ENCODE measurements at regions not wholly inside any gene's neighbourhood (a gene's known extent, or its start where the extent isn't known, plus 50 kb on each side); places are given as distances from the start of the nearest gene placed in this dataset.
"Not testable (repeated sequence)": the region's sequence is repeated elsewhere in the genome, so short reads cannot be mapped to it uniquely, and the experiment has no call there.

- Histone ChIP-seq H3K27me3 (no peaks in the 10 kb centered on the region), H3K4me3 (no peak overlapping the region), H3K4me1 (no peaks in the 10 kb centered on the region), H3K36me3 (no peaks in the 10 kb centered on the region), H3K9me3 (peaks cover 3 to 13% of the 10 kb centered on the region in 2 donors), H3K27ac (no peak overlapping the region)
- intact Hi-C loops (cut with DNase I; ENCODE audit: low total_unique reads): no loop called here
- TF ChIP-seq POLR2A (IDR thresholded peaks at IDR 0.05): no peak
- TF ChIP-seq POLR2AphosphoS5 (IDR thresholded peaks at IDR 0.05): no peak
- TF ChIP-seq, protein P1, sequence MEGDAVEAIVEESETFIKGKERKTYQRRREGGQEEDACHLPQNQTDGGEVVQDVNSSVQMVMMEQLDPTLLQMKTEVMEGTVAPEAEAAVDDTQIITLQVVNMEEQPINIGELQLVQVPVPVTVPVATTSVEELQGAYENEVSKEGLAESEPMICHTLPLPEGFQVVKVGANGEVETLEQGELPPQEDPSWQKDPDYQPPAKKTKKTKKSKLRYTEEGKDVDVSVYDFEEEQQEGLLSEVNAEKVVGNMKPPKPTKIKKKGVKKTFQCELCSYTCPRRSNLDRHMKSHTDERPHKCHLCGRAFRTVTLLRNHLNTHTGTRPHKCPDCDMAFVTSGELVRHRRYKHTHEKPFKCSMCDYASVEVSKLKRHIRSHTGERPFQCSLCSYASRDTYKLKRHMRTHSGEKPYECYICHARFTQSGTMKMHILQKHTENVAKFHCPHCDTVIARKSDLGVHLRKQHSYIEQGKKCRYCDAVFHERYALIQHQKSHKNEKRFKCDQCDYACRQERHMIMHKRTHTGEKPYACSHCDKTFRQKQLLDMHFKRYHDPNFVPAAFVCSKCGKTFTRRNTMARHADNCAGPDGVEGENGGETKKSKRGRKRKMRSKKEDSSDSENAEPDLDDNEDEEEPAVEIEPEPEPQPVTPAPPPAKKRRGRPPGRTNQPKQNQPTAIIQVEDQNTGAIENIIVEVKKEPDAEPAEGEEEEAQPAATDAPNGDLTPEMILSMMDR (IDR thresholded peaks at IDR 0.05): no peak
- no peak for DNase-seq (ENCODE audit: low spot score in 2 of 2)
These were observed 645.1 kb upstream of the DEFB115 start for GRCh38 chr20:30612344-30612743.

- H3K9me3 ChIP-seq; H3K4me1 ChIP-seq; H3K27me3 ChIP-seq; H3K36me3 ChIP-seq; intact Hi-C loops (cut with DNase I; ENCODE audit: low total_unique reads); H3K4me3 ChIP-seq; DNase-seq (ENCODE audit: low spot score in 2 of 2); H3K27ac ChIP-seq: not testable (repeated sequence)
These were observed 636.1 kb upstream of the DEFB115 start for GRCh38 chr20:30621346-30621745.

GRCh38 chr20:30624310-30624709 is 633.2 kb upstream of the DEFB115 start:
- DNase-seq (ENCODE audit: low spot score in 2 of 2); H3K36me3 ChIP-seq; H3K27ac ChIP-seq; intact Hi-C loops (cut with DNase I; ENCODE audit: low total_unique reads); H3K9me3 ChIP-seq; H3K4me1 ChIP-seq; H3K27me3 ChIP-seq; H3K4me3 ChIP-seq: not testable (repeated sequence)

DNA sequence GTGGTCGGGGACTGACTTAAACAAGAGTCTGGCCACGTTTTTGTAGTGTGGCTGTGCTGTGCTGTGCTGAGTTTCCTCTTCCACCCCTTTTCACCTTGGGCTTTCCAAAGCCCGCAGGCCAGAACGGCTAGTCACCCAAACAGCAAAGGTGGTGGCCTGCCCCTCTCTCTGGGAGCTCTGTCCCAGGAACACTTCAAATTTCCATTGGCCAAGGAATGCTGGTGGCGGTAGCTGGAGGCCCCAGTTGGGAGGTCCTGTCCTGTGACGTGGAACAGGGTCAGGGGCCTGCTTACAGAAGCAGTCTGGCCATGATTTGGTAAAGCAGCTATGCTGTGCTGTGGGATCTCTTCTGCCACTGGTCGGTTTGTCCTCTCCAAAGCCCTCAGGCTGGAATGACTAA is 628.1 kb upstream of the DEFB115 start:
- H3K27me3 ChIP-seq; DNase-seq (ENCODE audit: low spot score in 2 of 2); H3K27ac ChIP-seq; intact Hi-C loops (cut with DNase I; ENCODE audit: low total_unique reads); H3K36me3 ChIP-seq; H3K9me3 ChIP-seq; H3K4me3 ChIP-seq; H3K4me1 ChIP-seq: not testable (repeated sequence)

- Histone ChIP-seq H3K27ac (no peak overlapping the region), H3K27me3 (no peaks in the 10 kb centered on the region), H3K36me3 (no peaks in the 10 kb centered on the region), H3K4me1 (no peaks in the 10 kb centered on the region), H3K4me3 (no peak overlapping the region), H3K9me3 (no peaks in the 10 kb centered on the region)
- DNase-seq (ENCODE audit: low spot score in 2 of 2): no peak
- intact Hi-C loops (cut with DNase I; ENCODE audit: low total_unique reads): no loop called here
- TF ChIP-seq, protein P1 (IDR thresholded peaks at IDR 0.05): no peak
- TF ChIP-seq POLR2AphosphoS5 (IDR thresholded peaks at IDR 0.05) (no peak), POLR2A (IDR thresholded peaks at IDR 0.05) (no peak)
These were observed 626.7 kb upstream of the DEFB115 start for GRCh38 chr20:30630761-30631160.

- H3K27ac ChIP-seq; H3K36me3 ChIP-seq; H3K9me3 ChIP-seq; H3K4me3 ChIP-seq; H3K27me3 ChIP-seq; H3K4me1 ChIP-seq; DNase-seq (ENCODE audit: low spot score in 2 of 2); intact Hi-C loops (cut with DNase I; ENCODE audit: low total_unique reads): not testable (repeated sequence)
These were observed 626.1 kb upstream of the DEFB115 start for GRCh38 chr20:30631261-30631789.

DNA sequence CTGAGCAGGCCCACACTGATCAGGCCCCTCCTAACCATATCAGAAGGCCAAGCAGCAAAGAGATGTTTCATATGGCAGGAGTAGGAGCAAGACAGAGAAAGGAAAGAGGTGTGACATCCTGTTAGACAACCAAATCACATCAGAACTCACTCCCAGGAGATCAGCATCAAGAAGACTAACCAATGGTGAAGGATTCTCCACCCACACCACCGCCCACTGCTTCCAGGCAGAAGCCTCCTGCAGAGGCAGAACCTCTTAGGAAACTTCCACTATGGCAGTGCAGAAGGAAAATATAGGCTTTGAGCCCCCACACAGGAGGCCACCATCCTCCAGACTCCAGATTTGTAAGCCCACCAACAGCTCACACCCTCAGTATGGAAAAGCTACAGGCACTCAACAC is 624.7 kb upstream of the DEFB115 start:
- DNase-seq (ENCODE audit: low spot score in 2 of 2); H3K4me3 ChIP-seq; H3K27me3 ChIP-seq; H3K36me3 ChIP-seq; H3K9me3 ChIP-seq; H3K27ac ChIP-seq; H3K4me1 ChIP-seq; intact Hi-C loops (cut with DNase I; ENCODE audit: low total_unique reads): not testable (repeated sequence)

DNA sequence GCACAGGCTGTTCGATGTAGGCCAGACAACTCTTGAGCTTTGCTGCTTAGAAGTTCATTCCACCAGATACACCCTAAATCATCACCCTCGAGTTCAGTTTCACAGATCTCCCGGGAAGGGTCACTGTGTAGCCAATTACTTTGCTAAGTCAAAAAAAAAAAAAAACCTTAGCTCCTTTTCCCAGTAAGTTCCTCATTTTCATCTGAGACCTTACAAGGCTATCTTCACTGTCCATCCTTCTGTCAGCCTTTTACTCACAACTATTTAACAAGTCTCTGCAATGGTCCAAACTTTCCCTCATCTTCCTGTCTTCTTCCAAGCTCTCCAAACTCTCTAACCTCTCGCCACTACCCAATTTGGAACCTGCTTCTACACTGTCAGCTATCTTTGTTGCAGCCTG is 615.9 kb upstream of the DEFB115 start:
- H3K27ac ChIP-seq; H3K27me3 ChIP-seq; DNase-seq (ENCODE audit: low spot score in 2 of 2); H3K36me3 ChIP-seq; intact Hi-C loops (cut with DNase I; ENCODE audit: low total_unique reads); H3K4me1 ChIP-seq; H3K9me3 ChIP-seq; H3K4me3 ChIP-seq: not testable (repeated sequence)

DNA sequence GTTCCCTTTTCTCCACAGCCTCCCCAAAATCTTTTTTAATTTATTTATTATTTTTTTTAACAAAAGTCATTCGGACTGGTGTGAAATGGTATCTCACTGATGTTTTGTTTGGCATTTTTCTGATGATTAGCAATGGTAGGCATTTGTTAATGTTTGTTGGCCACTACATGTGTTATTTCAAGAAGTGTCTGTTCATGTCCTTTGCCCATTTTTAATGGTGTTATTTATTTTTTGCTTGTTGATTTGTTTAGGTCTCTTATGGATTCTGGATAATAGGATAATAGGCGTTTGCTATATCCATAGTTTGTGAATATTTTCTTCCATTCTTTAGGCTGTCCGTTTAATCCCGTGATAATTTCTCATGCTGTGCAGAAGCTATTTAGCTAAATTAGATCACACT is 596.5 kb upstream of the DEFB115 start:
- H3K36me3 ChIP-seq; H3K4me3 ChIP-seq; H3K27me3 ChIP-seq; intact Hi-C loops (cut with DNase I; ENCODE audit: low total_unique reads); H3K4me1 ChIP-seq; DNase-seq (ENCODE audit: low spot score in 2 of 2); H3K9me3 ChIP-seq; H3K27ac ChIP-seq: not testable (repeated sequence)

DNA sequence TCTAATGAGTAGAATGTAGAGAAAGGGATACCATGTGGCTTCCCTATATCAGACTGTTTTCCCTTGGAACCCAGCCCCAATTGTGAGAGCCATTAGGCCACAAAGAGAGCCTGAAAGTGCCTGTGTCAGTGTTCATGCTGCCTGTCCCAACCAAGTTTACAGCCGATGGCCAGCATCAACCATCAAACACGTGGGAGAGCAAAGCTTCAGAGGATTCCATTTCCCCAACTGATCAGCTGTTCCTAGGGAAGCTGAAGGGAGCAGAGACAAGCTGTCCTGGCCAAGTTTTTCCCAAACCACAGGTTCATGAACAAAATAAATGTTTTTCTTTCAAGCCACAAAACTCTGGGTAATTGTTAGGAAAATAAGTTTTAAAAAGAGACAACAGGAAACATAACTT is 589.0 kb upstream of the DEFB115 start:
- DNase-seq (ENCODE audit: low spot score in 2 of 2); H3K9me3 ChIP-seq; H3K27me3 ChIP-seq; intact Hi-C loops (cut with DNase I; ENCODE audit: low total_unique reads); H3K36me3 ChIP-seq; H3K4me1 ChIP-seq; H3K27ac ChIP-seq; H3K4me3 ChIP-seq: not testable (repeated sequence)

GRCh38 chr20:30669330-30670029 is 588.0 kb upstream of the DEFB115 start:
- H3K36me3 ChIP-seq; H3K27ac ChIP-seq; H3K27me3 ChIP-seq; intact Hi-C loops (cut with DNase I; ENCODE audit: low total_unique reads); H3K4me1 ChIP-seq; DNase-seq (ENCODE audit: low spot score in 2 of 2); H3K9me3 ChIP-seq; H3K4me3 ChIP-seq: not testable (repeated sequence)

GRCh38 chr20:30671120-30671519 is 586.3 kb upstream of the DEFB115 start:
- H3K27me3 ChIP-seq; H3K4me3 ChIP-seq; H3K9me3 ChIP-seq; H3K27ac ChIP-seq; H3K4me1 ChIP-seq; DNase-seq (ENCODE audit: low spot score in 2 of 2); H3K36me3 ChIP-seq; intact Hi-C loops (cut with DNase I; ENCODE audit: low total_unique reads): not testable (repeated sequence)

Data from breast epithelium (tissue), 4 donors.